ENCODE measurements at regions not wholly inside any gene's neighbourhood (a gene's known extent, or its start where the extent isn't known, plus 50 kb on each side); places are given as distances from the start of the nearest gene placed in this dataset.

- TF ChIP-seq CTCF (IDR thresholded peaks at IDR 0.05; ENCODE audit: insufficient read depth, low read length) (no peak), REST (IDR thresholded peaks at IDR 0.05; ENCODE audit: insufficient replicate concordance, low read depth) (no peak), POLR2AphosphoS5 (IDR thresholded peaks at IDR 0.05; ENCODE audit: low read depth) (no peak), GABPA (IDR thresholded peaks at IDR 0.05; ENCODE audit: low read depth) (no peak), SPI1 (IDR thresholded peaks at IDR 0.05; ENCODE audit: borderline replicate concordance, low read depth) (no peak)
Measured at GRCh38 chr3:103470498-103470897, 1035.7 kb downstream of the ZPLD1 start.

Measured in HL-60 (cell line).